ENCODE measurements at regions not wholly inside any gene's neighbourhood (a gene's known extent, or its start where the extent isn't known, plus 50 kb on each side); places are given as distances from the start of the nearest gene placed in this dataset.

DNA sequence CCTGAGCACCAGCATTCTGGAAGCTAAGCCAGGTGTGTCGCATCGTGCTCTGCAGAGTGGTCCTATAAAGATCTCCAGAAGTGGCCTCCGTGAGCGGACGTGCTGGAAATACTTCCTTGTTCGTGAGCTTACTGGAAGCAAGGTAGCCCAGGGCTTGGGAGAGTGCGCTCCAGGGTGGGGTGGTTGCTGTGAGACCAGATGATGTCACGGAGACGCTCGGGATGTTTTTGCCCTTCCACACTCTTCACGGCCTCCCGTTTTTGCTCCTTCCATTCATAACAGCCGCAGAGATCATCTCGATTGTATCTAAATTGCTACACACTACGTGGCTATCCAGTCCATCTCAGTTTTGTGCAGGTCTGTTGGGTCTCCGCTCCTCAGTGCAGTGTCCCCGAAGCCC lies 373.4 kb downstream of the THBS2 start:
- Histone ChIP-seq H4K8ac (ENCODE audit: low read length) (no peak overlapping the region), H3K27ac (ENCODE audit: low read length, poor library complexity, severe bottlenecking) (no peak overlapping the region), H3K23ac (ENCODE audit: low read length in 2 of 2) (no peak overlapping the region), H3K4me2 (ENCODE audit: low read length, poor library complexity, severe bottlenecking) (no peak overlapping the region), H3K4me1 (ENCODE audit: control insufficient read depth, insufficient read depth, low read depth, low read length) (peaks cover 8% of the 10 kb centered on the region), H3K18ac (ENCODE audit: low read depth in 1 of 2, low read length in 2 of 2) (no peak overlapping the region), H3K14ac (ENCODE audit: low read length in 2 of 2) (no peak overlapping the region), H2AK5ac (ENCODE audit: low read length, severe bottlenecking) (no peak overlapping the region), H2AFZ (ENCODE audit: low read depth, low read length) (no peak overlapping the region), H3K36me3 (ENCODE audit: control insufficient read depth in 1 of 2, insufficient read depth in 2 of 2, low read depth in 1 of 2, low read length in 2 of 2) (no peaks in the 10 kb centered on the region), H2BK12ac (ENCODE audit: low read length in 2 of 2) (no peak overlapping the region), H3K9me3 (ENCODE audit: control insufficient read depth, low read length) (no peaks in the 10 kb centered on the region), H3K27me3 (ENCODE audit: control insufficient read depth in 1 of 2, insufficient read depth in 1 of 2, low read length in 2 of 2) (peaks cover 36 to 61% of the 10 kb centered on the region in 2 experiments), H2BK5ac (ENCODE audit: low read depth, low read length, poor library complexity, severe bottlenecking) (no peak overlapping the region), H4K91ac (ENCODE audit: low read length) (no peak overlapping the region), H3K9ac (ENCODE audit: low read length) (no peak overlapping the region), H2BK15ac (ENCODE audit: low read depth, poor library complexity, severe bottlenecking) (no peak overlapping the region), H3K4ac (ENCODE audit: low read depth in 1 of 2, low read length in 2 of 2) (no peak overlapping the region), H3K4me3 (ENCODE audit: insufficient read depth in 1 of 2, low read depth in 1 of 2, low read length in 2 of 2) (no peak overlapping the region), H3K79me1 (replicated peaks; ENCODE audit: low read length, poor library complexity, severe bottlenecking) (no peaks in the 10 kb centered on the region), H2BK120ac (ENCODE audit: low read depth, low read length) (no peak overlapping the region)
- no peak for DNase-seq
- 83% methylated on average over 17 of the region's 17 CpGs for WGBS

DNA sequence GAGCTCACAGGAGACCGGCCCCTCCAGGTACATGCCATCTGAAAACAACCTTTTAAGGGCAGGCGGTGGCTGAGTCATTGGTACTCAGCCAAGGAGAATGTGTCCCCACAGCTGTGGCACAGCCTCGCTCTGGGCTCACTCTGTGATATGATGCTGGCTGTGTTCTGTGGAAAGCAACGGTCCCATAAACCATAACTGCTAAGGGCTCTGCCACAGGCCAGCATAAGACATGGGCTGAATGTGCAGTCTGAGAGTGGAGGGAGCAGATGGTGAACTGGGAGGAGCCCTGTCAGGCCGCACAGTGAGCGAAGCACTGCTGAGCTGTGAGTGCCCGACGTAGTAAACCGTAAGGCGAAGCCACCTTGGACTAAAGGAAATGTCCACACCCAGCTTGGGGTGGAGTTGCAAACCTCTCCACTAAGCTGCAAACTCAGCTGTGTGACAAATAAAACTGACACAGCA lies 375.8 kb downstream of the THBS2 start:
- H3K9ac ChIP-seq (ENCODE audit: low read length): no peak overlapping the region
- no peak overlapping the region for H2BK15ac ChIP-seq (ENCODE audit: low read depth, poor library complexity, severe bottlenecking)
- H2AK5ac ChIP-seq (ENCODE audit: low read length, severe bottlenecking): no peak overlapping the region
- H3K9me3 ChIP-seq (ENCODE audit: control insufficient read depth, low read length): no peaks in the 10 kb centered on the region
- H3K36me3 ChIP-seq (ENCODE audit: control insufficient read depth in 1 of 2, insufficient read depth in 2 of 2, low read depth in 1 of 2, low read length in 2 of 2): no peaks in the 10 kb centered on the region
- no peak overlapping the region for H3K23ac ChIP-seq (ENCODE audit: low read length in 2 of 2)
- no peaks in the 10 kb centered on the region for H3K4me1 ChIP-seq (ENCODE audit: control insufficient read depth, insufficient read depth, low read depth, low read length)
- no peak overlapping the region for H2BK120ac ChIP-seq (ENCODE audit: low read depth, low read length)
- H3K27me3 ChIP-seq (ENCODE audit: control insufficient read depth in 1 of 2, insufficient read depth in 1 of 2, low read length in 2 of 2): peaks cover 36 to 75% of the 10 kb centered on the region in 2 experiments
- no peak overlapping the region for H2BK12ac ChIP-seq (ENCODE audit: low read length in 2 of 2)
- 76% methylated on average over 10 of the region's 10 CpGs for WGBS
- no peak overlapping the region for H2BK5ac ChIP-seq (ENCODE audit: low read depth, low read length, poor library complexity, severe bottlenecking)
- H3K4me3 ChIP-seq (ENCODE audit: insufficient read depth in 1 of 2, low read depth in 1 of 2, low read length in 2 of 2): no peak overlapping the region
- no peak overlapping the region for H3K27ac ChIP-seq (ENCODE audit: low read length, poor library complexity, severe bottlenecking)
- no peaks in the 10 kb centered on the region for H3K79me1 ChIP-seq (replicated peaks; ENCODE audit: low read length, poor library complexity, severe bottlenecking)
- H4K8ac ChIP-seq (ENCODE audit: low read length): no peak overlapping the region
- no peak overlapping the region for H3K4ac ChIP-seq (ENCODE audit: low read depth in 1 of 2, low read length in 2 of 2)
- no peak overlapping the region for H2AFZ ChIP-seq (ENCODE audit: low read depth, low read length)
- H3K18ac ChIP-seq (ENCODE audit: low read depth in 1 of 2, low read length in 2 of 2): no peak overlapping the region
- H3K14ac ChIP-seq (ENCODE audit: low read length in 2 of 2): no peak overlapping the region
- no peak overlapping the region for H4K91ac ChIP-seq (ENCODE audit: low read length)
- H3K4me2 ChIP-seq (ENCODE audit: low read length, poor library complexity, severe bottlenecking): no peak overlapping the region
- DNase-seq: no peak

DNA sequence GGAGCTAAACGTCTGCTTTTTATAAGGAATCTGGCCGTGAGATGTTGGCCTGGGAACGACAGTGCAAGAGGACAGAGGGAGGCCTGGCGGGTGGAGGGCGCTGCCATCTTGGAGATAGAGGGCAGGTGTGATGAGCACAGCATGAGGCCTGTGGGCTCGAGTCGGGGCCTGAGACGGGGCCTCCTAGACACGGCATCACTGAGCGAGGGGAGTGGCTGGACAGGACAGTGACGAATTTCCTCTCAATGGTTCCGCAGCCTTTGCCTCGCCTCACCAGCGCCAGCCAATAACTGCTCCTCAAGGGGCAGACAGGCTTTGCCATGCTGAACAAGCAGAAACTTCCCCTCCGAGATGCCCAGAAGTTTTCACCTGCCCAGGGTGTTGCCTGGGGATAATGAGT lies 376.7 kb downstream of the THBS2 start:
- Histone ChIP-seq H3K79me1 (replicated peaks; ENCODE audit: low read length, poor library complexity, severe bottlenecking) (no peaks in the 10 kb centered on the region), H3K27ac (ENCODE audit: low read length, poor library complexity, severe bottlenecking) (no peak overlapping the region), H3K4ac (ENCODE audit: low read depth in 1 of 2, low read length in 2 of 2) (no peak overlapping the region), H3K36me3 (ENCODE audit: control insufficient read depth in 1 of 2, insufficient read depth in 2 of 2, low read depth in 1 of 2, low read length in 2 of 2) (no peaks in the 10 kb centered on the region), H3K4me1 (ENCODE audit: control insufficient read depth, insufficient read depth, low read depth, low read length) (no peaks in the 10 kb centered on the region), H2BK15ac (ENCODE audit: low read depth, poor library complexity, severe bottlenecking) (no peak overlapping the region), H2AFZ (ENCODE audit: low read depth, low read length) (no peak overlapping the region), H3K9ac (ENCODE audit: low read length) (no peak overlapping the region), H3K27me3 (ENCODE audit: control insufficient read depth in 1 of 2, insufficient read depth in 1 of 2, low read length in 2 of 2) (peaks cover 34 to 77% of the 10 kb centered on the region in 2 experiments), H2AK5ac (ENCODE audit: low read length, severe bottlenecking) (no peak overlapping the region), H3K14ac (ENCODE audit: low read length in 2 of 2) (no peak overlapping the region), H2BK5ac (ENCODE audit: low read depth, low read length, poor library complexity, severe bottlenecking) (no peak overlapping the region), H3K4me2 (ENCODE audit: low read length, poor library complexity, severe bottlenecking) (no peak overlapping the region), H3K4me3 (ENCODE audit: insufficient read depth in 1 of 2, low read depth in 1 of 2, low read length in 2 of 2) (no peak overlapping the region), H3K18ac (ENCODE audit: low read depth in 1 of 2, low read length in 2 of 2) (no peak overlapping the region), H3K9me3 (ENCODE audit: control insufficient read depth, low read length) (no peaks in the 10 kb centered on the region), H4K8ac (ENCODE audit: low read length) (no peak overlapping the region), H4K91ac (ENCODE audit: low read length) (no peak overlapping the region), H2BK120ac (ENCODE audit: low read depth, low read length) (no peak overlapping the region), H3K23ac (ENCODE audit: low read length in 2 of 2) (no peak overlapping the region), H2BK12ac (ENCODE audit: low read length in 2 of 2) (no peak overlapping the region)
- DNase-seq: no peak
- WGBS: 88% methylated on average over 15 of the region's 15 CpGs

DNA sequence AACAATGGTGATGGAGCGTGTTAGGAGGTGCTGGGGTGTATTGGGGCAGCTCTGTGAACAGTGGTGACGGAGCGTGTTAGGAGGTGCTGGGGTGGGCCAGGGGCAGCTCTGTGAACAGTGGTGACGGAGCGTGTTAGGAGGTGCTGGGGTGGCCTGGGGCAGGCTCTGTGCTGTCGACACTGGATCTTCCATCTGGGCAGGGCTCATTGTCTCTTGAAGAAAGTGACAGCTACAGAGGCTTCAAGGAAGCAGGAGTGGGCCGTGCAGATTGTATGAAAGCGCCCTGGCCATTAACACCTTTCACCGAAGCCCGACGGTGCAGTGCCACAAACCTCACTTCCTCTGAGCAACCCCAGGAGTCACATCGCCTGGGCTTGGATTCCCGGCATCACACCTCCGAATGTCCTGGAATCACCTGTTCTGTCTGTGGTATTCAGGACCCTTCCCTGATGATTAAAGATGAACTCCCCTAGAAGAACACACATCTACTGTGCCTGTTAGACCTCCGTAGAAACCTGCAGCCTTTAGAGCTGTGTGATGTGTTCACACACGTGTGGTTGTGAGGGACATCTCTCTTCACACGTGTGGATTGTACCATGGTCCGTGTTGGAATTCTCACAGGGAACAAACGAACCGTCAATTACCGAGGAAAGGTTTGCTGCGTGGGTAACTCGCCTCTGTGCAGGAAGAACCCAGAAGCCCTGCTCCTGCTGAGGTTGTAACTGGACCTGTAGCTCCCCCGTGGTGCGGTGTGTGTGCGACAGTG lies 377.7 kb downstream of the THBS2 start:
- Histone ChIP-seq H3K4me2 (ENCODE audit: low read length, poor library complexity, severe bottlenecking) (no peak overlapping the region), H3K9ac (ENCODE audit: low read length) (no peak overlapping the region), H3K79me1 (replicated peaks; ENCODE audit: low read length, poor library complexity, severe bottlenecking) (no peaks in the 10 kb centered on the region), H3K4me3 (ENCODE audit: insufficient read depth in 1 of 2, low read depth in 1 of 2, low read length in 2 of 2) (no peak overlapping the region), H2BK5ac (ENCODE audit: low read depth, low read length, poor library complexity, severe bottlenecking) (no peak overlapping the region), H2BK12ac (ENCODE audit: low read length in 2 of 2) (no peak overlapping the region), H3K4me1 (ENCODE audit: control insufficient read depth, insufficient read depth, low read depth, low read length) (no peaks in the 10 kb centered on the region), H3K36me3 (ENCODE audit: control insufficient read depth in 1 of 2, insufficient read depth in 2 of 2, low read depth in 1 of 2, low read length in 2 of 2) (no peaks in the 10 kb centered on the region), H3K27me3 (ENCODE audit: control insufficient read depth in 1 of 2, insufficient read depth in 1 of 2, low read length in 2 of 2) (peaks cover 30 to 75% of the 10 kb centered on the region in 2 experiments), H3K27ac (ENCODE audit: low read length, poor library complexity, severe bottlenecking) (no peak overlapping the region), H3K14ac (ENCODE audit: low read length in 2 of 2) (no peak overlapping the region), H2BK15ac (ENCODE audit: low read depth, poor library complexity, severe bottlenecking) (no peak overlapping the region), H4K91ac (ENCODE audit: low read length) (no peak overlapping the region), H2AFZ (ENCODE audit: low read depth, low read length) (no peak overlapping the region), H3K9me3 (ENCODE audit: control insufficient read depth, low read length) (no peaks in the 10 kb centered on the region), H2AK5ac (ENCODE audit: low read length, severe bottlenecking) (no peak overlapping the region), H3K23ac (ENCODE audit: low read length in 2 of 2) (no peak overlapping the region), H3K4ac (ENCODE audit: low read depth in 1 of 2, low read length in 2 of 2) (no peak overlapping the region), H3K18ac (ENCODE audit: low read depth in 1 of 2, low read length in 2 of 2) (no peak overlapping the region), H4K8ac (ENCODE audit: low read length) (no peak overlapping the region), H2BK120ac (ENCODE audit: low read depth, low read length) (no peak overlapping the region)
- 94% methylated on average over 26 of the region's 26 CpGs for WGBS
- DNase-seq: no peak
